HG02852 (cell line): ENCODE measurements at regions not wholly inside any gene's neighbourhood (a gene's known extent, or its start where the extent isn't known, plus 50 kb on each side); places are given as distances from the start of the nearest gene placed in this dataset.
"Not testable (repeated sequence)": the region's sequence is repeated elsewhere in the genome, so short reads cannot be mapped to it uniquely, and the experiment has no call there.

ENCODE experiments used
- ATAC-seq: cut with Tn5 transposase; IDR thresholded peaks from one replicate; pipeline ENCODE4 v1.9.1; 2021; ENCODE audit warnings: mild to moderate bottlenecking, moderate library complexity; ENCODE audit not compliant: unreplicated experiment

DNA sequence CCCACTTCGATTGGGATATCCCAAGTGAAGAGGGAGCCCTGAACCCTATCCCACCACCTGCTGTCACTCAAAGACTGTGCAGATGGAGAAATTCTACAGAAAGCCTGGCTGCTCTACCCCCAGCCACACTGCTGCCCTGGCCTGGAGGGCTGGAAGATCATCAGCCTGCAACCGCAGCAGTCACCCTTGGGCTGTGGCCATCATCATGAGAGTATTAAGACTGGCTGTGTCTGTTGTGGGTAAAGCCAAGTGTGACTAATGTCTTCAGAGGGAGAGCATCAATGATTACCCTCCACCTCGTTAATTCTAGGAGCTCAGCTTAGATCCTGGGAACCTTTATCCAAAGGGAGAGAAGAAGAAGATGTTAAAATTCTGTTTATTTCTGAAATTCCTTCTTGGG, 221.5 kb downstream of the TFCP2L1 start:
- ATAC-seq = no peak

DNA sequence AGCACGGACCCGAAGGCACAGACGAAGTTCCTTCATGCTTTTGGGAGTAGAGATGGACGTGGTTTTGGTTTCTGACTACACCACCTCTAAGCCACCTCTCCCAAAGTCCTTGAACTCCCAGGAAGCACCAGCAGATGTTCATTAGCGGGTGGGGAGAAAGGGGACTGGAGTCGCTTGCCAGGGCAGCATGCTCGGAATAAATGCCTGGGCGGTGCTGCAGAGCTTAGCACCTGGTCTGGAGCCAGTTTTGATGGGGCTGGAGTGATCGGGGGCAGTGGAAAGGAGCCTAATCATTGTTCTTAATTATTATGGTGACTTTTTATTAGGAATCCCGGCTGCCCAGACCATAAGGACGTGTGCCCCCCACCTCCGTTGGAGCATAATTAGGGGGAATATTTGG, 220.8 kb downstream of the TFCP2L1 start:
- ATAC-seq = no peak

DNA sequence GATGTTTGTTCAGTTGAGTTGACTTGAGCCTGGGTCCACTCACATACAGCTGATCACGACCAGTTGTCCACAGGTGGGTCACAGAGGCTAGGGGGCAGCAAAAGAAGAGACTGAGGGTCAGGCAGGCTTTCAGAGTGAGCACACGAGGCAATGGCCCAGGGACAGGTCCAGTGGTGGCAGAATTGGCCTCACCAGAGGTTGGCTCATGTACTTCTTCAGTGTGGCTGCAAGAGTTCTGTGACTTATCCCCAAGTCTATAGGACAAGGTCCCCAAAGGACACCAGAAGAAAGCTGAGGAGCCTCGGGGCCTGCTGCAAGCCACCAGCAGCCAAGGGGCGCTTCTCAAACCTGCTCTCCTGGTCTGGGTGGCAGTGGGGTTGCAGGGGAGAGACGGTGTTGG, 219.8 kb downstream of the TFCP2L1 start:
- ATAC-seq = no peak

DNA sequence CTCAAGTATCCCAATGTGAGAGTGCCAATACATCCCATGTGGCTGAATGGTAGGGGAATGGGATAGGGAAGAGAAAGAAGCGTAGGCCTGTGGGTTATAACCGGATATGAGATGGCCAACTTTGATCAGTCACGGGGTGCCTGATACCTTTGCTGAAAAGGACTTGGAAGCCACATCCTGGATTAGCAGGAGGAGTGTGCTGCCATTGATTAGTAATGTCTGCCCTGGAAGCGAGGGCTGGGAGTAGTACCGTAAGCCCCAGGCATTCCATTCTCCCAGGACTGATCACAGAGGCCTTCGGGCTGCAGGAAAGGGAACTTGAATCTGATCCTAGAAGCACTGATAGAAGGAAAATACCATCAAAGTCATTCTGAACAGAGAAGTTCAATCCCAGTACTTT, 218.5 kb downstream of the TFCP2L1 start:
- no peak for ATAC-seq

DNA sequence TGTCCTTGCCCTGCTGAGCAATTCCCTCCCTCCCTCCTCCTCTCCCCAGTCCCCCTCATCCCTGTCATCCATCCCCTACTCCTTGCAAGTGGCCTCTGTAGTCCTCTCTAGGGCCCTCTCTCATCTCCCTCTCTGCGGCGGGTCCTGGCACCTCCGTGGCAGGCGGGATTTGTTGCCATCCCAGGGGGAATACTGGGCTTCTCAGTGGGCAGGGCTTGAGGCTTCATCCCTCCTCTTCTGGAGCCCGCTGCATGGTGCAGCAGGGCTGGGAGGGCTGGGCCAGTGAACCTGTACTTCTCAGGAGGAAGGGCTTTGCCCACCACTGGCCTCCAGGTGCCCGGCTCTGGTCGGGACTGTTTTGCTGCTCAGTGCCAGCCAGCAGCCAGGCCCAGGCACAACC, 216.2 kb downstream of the TFCP2L1 start:
- ATAC-seq = no peak

DNA sequence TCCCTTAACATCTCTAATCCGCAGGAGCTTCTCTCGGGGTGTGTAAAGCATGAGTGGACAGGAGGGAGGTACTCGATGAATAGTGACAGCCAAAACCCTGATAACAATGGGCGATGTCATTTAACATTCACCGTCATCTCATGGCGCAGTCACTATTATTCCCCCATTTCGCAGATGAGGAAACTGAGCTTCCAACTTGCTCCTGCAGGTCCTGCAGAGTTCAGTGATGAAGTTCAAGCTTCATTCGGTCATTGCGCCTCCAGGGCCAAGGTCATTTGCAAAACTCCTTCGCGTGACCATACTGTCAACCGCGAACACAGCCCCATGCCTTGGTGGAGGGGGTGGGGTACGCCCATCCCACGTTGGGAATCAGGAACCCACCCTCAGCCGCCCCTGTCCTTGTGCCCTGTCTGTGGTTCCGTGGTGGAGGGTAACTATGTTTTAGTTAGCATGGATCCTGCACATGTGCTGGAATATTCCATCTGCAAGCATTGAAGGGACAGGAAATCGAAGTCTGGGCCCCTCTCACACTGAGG, 215.5 kb downstream of the TFCP2L1 start:
- no peak for ATAC-seq

DNA sequence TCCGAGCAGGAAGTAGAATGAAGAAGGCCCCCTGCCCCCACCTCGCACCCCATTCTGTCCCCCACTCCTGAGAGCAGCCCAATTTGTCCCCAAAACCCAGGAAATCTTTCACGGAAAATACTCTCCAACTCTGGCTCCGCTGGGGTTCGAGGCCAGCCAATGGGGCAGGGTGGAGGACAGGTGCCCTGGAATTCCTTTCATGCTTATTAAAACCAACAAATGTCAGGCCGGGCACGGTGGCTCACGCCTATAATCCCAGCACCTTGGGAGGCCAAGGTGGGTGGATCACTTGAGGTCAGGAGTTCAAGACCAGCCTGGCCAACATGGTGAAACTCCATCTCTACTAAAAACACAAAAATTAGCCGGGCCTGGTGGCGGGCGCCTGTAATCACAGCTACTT, 214.9 kb downstream of the TFCP2L1 start:
- not testable (repeated sequence) for ATAC-seq

DNA sequence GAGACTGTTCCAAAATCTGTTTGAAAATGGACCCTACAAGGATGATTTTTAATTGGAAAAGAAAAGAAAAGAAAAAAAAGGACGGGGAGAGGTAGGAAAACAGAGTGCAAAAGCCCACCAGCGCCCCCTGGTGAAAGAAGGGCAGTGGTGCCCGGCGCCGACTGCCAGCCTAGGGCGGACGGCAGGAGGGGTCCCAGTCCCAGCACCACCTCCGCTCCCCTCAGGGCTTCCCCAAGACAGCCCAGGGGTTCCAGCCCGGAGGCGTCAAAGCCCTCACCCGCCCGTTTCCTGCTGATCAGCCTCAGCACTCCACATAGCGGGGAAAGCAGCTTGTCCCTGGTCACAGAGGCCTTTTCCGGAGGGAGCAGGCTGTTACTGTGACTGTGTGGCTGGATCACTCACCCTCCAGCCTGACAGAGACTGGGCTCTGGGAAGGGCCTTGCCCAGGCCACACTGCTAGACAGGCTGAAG, 213.9 kb downstream of the TFCP2L1 start:
- ATAC-seq = no peak

DNA sequence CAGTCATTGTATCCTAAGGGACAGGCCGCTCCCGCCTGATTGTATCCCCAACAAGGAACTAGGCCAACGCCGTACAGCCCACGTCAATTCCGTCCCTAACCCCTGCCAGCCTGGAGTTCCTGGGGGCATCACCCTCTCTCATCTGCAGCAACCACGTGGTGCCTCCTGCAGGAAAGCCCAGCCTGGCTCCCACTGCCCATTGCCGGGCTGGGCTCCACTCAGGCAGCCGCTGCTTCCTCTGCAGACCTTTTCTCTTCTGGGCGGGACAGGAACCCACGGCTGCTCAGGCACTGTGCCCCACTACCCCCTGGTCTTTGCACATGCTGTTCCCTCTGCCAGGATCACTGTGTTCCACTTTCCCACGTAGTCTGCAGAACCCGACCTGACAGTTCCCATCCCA, 212.2 kb downstream of the TFCP2L1 start:
- no peak for ATAC-seq

DNA sequence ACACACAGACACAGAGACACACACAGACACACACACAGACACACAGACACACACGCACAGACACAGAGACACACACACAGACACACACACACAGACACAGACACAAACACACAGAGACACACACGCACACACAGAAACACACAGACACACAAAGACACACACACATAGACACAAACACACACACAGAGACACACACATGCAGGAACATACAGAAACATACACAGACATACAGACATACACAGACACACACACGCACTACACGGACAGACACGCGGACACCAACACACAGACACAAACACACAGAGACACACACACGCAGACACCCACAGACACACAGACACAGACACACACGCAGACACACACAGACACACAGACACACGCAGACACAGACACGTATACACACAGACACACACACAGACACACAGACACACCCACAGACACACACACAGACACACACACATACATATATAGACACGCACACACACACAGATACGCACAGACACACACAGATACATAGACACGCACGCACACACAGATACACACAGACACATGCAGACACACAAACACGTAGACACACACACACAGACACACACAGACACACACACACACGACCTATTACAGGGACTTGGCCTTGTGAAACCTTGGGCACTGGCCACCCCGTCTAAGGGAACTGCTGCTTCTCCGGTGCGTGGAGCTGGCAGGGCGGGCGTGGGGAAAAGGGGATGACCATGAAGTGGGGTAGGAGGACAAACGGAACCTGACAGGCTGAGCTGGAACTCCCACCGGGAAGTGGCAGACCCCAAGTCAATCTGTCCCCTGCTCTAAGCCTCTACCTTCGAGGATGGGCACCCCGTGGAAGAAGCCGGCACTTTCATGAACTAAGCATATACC, 211.4 kb downstream of the TFCP2L1 start:
- no peak for ATAC-seq

DNA sequence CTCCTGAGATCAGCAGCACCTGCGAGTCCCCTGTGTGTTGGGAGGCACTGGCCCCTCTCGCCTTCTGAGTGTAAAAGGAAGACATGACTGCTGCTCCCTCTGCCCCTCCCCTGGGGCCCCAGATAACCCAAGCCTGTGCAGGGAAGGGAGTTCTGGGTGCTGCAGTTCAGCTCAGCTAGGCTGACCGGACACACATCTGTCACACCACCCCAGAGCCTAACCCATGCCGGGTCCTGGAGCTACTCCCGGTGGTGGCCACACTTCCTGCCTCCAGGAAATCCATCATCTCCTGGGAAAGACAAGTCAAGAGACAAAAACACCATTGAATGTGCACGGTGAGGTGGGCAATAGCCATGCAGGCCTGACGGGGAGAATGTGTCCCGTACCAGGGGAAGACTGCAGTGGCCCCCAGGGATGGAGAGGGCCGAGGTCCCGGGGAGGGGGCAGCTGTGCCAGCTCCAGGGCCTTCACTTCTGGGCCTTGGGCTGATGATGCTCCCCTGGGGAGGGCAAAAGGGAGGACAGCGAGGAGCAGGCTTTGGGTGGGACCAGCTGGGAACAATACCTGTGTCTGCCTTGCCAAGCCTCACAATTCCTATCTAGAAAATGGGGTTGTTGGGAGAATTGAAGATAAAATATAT, 210.6 kb downstream of the TFCP2L1 start:
- ATAC-seq = no peak

DNA sequence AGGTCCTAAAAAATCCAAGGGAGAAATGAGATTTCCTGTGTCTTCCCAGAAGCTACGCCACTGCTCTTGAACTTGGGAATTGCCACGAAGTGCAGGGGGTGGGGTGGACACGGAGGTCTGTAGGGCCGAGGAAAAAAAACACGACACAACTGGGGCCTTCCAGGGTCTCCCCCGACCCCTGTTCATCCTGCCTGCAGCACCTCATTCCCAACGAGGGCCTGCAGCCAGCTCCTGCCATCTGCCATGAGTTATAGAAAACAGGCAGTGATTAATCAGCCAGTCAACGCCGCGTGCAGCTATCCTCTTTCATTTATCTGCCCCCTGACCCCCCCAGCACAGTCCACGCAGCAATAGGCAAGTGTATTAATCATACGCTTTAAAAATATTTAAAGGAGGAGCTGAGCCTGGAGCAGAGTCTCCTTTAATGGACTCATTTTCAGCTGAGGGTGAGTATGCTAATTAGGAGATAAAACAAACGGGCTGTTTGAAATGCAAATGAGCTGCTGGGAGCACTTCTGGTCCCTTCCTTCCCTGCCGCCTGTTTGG, 209.9 kb downstream of the TFCP2L1 start:
- no peak for ATAC-seq

DNA sequence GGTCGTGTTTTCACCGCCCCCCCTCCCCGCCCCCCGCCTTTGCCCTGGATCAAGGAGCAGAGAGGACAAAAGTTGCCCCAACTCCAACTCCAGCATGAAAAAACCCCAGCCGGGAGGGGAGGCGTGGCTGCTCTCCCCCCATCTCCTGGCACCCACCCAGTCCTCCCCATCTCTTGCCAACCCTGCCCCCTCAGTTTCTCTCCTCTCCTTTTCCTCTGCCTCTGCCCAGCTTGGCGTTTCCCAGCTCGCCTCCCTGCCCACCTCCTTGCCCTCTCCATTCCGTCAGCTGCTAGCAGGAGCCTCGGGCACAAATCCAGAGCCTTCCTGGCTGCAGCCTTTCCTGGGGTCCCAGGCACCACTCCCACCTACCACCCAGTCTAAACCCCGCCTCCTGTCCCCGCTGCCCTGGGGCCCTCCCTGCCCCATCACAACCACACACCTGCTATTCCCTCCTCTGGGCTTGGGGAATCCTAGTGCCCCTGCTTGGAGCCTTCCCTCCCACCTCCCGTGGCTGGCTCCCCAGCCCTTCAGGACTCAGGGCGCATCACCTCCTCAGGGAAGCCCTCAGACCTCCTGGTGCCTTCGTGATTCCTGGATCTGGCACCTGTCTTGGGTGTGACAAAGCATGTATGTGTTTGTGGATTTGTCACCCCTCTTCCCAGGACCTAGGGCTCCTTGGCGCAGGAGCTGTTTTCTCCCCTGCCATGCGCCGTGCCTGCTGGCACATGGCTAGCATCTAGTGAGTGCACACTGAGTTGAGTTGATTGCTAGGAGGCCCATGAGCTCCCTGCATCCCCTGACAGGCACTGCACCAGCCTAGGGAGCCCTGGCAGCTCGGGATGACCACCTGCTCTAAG, 209.1 kb downstream of the TFCP2L1 start:
- ATAC-seq = no peak

DNA sequence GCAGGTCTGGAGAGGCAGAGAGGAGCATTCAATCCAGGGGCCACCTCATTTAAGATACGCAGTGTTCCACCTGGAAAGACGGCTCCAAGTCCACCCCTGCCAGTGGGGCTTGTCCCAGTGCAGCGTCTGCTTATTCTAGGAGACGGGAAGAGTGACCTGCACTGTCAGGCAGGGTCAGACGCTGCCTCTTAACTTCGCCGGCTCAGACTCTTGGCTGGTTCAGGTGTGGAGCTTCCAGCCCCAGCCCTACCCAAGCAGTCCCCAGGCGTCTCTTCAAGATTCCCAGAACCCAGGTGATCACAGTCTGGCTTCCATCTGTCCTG, 208.5 kb downstream of the TFCP2L1 start:
- ATAC-seq = no peak

DNA sequence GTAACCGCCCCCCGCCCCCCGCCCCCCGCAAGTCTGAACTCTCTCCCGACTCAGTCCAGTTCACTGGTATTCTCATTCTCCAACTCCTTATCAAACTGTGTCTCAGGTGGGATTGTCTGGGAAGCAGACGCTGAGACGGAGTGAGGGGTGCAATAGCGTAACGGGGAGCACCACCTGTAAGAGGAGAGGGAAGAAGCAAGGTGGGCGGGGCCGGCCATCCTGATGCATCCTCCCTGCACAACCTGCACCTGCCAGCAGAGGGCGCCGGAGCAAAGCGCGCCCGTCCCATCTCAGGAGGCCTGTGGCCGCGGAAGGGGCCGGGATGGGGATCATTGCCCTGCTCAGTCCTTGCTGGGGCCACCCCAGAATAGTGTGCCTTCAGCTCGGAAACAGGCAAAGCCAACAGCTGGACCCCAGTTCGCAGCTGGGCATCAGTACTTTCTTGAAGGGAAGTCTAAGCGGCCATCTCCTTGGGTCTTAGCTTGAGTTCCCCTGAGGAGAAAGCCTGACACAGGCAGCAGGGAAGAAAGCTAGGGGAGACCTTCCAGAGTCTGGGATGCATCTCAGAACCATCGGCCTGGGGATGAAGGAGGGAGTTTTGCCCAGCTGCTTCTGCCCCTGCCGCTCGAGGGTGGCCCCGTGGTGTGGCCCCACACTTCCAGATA, 208.0 kb downstream of the TFCP2L1 start:
- ATAC-seq = peak; percentile 64

DNA sequence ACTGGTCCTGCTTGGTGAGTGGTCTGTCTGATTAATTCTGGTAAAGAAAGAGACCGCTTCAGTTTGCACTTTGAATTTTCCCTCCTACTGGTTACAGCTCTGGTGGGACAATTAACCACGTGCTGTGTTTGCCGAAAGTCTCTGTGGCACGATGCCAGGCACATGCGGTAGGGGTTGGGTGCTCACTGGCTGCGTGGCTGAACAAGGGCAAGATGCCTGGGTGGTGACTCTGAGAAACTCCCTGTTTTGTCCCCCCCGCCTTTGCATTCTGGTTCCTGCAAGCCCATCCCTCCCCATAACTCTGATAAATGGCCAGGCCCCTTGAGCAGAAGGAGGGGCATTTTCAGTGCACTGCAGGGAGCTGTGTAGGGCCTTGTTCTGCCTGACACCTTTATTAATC, 206.1 kb downstream of the TFCP2L1 start:
- ATAC-seq = no peak

DNA sequence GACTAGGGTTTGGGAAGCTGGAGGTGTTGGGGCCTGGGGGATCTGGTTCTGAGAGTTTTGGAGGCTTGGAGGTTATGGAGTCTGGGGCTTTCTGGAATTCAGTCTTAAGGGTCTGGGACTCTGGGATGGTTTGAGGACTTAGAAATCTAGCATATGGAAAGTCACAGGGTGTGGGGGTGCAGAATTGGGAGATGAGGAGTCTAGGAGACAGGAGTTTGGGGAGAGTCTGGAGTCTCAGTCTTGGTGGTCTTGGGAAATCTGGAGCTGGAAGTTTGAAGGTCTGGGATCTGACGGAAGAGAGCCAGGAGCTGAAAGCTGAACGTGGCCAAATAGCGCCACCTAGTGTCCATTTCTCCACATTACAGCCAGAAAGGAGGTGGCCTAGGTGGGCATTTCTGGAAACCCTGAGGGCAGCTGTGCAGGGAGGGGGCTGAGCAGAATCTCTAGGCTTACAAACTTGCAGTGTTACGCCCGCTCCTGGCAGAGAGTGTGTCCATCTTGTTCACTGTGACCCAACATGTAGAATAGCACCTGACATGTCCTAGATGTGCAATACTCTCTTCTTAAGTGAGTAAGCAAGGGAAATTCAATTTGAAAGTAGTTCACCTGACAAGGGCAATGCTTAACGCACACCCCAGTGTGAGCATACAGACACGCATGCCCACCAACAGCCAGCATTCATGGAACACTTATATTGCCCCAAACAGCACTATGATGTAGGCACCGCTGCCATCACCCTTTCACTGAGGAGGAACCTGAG, 204.8 kb downstream of the TFCP2L1 start:
- no peak for ATAC-seq

DNA sequence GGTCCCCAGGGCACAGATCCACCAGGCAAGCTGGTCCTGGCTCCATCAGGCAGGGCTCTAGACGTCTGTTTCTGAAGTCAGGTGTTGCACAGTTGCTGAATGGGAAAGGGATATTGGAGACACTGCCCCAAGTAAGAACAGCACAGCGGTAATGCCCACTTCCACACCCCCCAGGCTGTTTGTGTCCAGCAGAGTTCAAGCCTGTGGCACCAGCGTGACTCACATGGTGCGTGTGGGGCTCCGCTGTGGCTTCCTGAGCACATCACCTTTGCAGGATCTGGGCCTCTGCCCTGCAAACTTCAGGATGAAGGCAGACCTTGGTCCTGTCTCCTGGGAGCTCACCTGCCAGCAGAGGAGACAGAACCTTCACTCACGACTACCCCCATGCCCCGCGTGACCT, 203.3 kb downstream of the TFCP2L1 start:
- no peak for ATAC-seq

DNA sequence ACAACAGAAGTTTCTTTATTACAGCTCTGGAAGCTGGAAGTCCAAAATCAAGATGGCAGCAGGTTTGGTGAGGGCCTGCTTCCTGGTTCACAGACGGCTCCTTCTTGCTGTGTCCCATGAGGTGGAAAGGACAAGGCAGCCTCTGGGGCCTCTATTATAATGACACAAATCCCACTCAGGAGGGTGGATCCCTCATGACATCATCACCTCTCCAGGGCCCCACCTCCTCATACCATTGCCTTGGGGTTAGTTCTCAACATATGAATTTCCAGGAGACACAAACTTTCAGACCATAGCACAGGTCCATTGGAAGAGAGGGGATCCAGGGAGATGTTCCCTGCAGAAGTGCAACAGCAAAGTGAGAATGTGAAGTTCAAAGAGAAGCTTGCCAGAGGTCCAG, 202.8 kb downstream of the TFCP2L1 start:
- ATAC-seq = no peak
